PC-9 (cell line): ENCODE measurements at regions not wholly inside any gene's neighbourhood (a gene's known extent, or its start where the extent isn't known, plus 50 kb on each side); places are given as distances from the start of the nearest gene placed in this dataset.

Source experiments
- BruUV-seq: library from RNA; stranded (reverse); fragments of 400-500 nt; replicated peaks from 2 replicates; lab custom pipeline; 2021; lab: Mats Ljungman, UMichigan
- CTCF ChIA-PET: fragments of 300-600 bp; sonication (Branson Sonifier 250); formaldehyde crosslinking; loops from one replicate; lab custom pipeline; 2022; ENCODE audit warnings: antibody characterized with exemption; lab: Charles Lee
- POLR2A ChIA-PET: fragments of 300-600 bp; sonication (Branson Sonifier 250); formaldehyde crosslinking; loops from one replicate; lab custom pipeline; 2022; ENCODE audit warnings: antibody characterized with exemption; ENCODE audit not compliant: unreplicated experiment; lab: Charles Lee
- DNase-seq, 2 experiments: peaks; one replicate each; pipeline versions ENCODE4 v3.0.0 to v3.0.0-alpha.2; 2015 to 2022; ENCODE audit warnings: mixed read lengths in 1 of 2
- H2AFZ ChIP-seq: fragments of 200-600 bp; sonication (generic); 2 replicates; pipeline ENCODE4 v1.8.1; 2017; ENCODE audit warnings: antibody characterized with exemption
- H3F3A ChIP-seq: fragments of 200-600 bp; sonication (generic); 2 replicates; pipeline ENCODE4 v1.8.1; 2017; ENCODE audit warnings: antibody characterized with exemption, mild to moderate bottlenecking, low read depth; ENCODE audit not compliant: insufficient read depth
- H3K27ac ChIP-seq: fragments of 200-600 bp; sonication (generic); 2 replicates; pipeline ENCODE4 v1.6.1; 2016; ENCODE audit warnings: mixed run types
- H3K27me3 ChIP-seq: fragments of 200-600 bp; sonication (generic); 2 replicates; pipeline ENCODE4 v1.6.1; 2016; ENCODE audit warnings: low read depth, mixed run types; ENCODE audit not compliant: insufficient read depth
- H3K36me3 ChIP-seq: fragments of 200-600 bp; sonication (generic); 2 replicates; pipeline ENCODE4 v1.6.1; 2016; ENCODE audit warnings: low read depth, mixed run types
- H3K4me1 ChIP-seq: fragments of 200-600 bp; sonication (generic); replicated peaks from 2 replicates; pipeline ENCODE4 v1.6.1; 2016; ENCODE audit warnings: mixed run types; ENCODE audit not compliant: insufficient read depth
- H3K4me2 ChIP-seq: fragments of 200-600 bp; sonication (generic); 2 replicates; pipeline ENCODE4 v1.6.1; 2017; ENCODE audit warnings: mixed run types
- H3K4me3 ChIP-seq: fragments of 200-600 bp; sonication (generic); 2 replicates; pipeline ENCODE4 v1.6.1; 2016; ENCODE audit warnings: mixed run types
- H3K79me2 ChIP-seq: fragments of 200-600 bp; sonication (generic); 2 replicates; pipeline ENCODE4 v1.6.1; 2017; ENCODE audit warnings: low read depth, mixed run types
- H3K9me2 ChIP-seq: fragments of 200-600 bp; sonication (generic); 2 replicates; pipeline ENCODE4 v1.8.1; 2017; ENCODE audit warnings: mild to moderate bottlenecking; ENCODE audit not compliant: insufficient read depth
- H3K9me3 ChIP-seq: fragments of 200-600 bp; sonication (generic); 2 replicates; pipeline ENCODE4 v1.8.1; 2016; ENCODE audit warnings: low read depth; ENCODE audit not compliant: insufficient read depth
- H4K20me1 ChIP-seq: fragments of 200-600 bp; sonication (generic); 2 replicates; pipeline ENCODE4 v1.8.1; 2017; ENCODE audit not compliant: insufficient read depth
- EZH2 ChIP-seq: fragments of 200-600 bp; sonication (generic); IDR thresholded peaks from 2 replicates; pipeline ENCODE4 v1.8.0; 2017; ENCODE audit warnings: antibody characterized with exemption, low read depth
- intact Hi-C: fragments of 100-400 bp; cut with micrococcal nuclease; formaldehyde crosslinking; loops from one replicate; pipeline ENCODE4 v1.10.0; 2022; ENCODE audit not compliant: unreplicated experiment
- TF ChIP-seq, protein P1 (sequence below): fragments of 200-600 bp; sonication (generic); conservative IDR thresholded peaks from 2 replicates; pipeline ENCODE4 v1.6.1; 2017; ENCODE audit warnings: mixed run types, antibody characterized with exemption, mild to moderate bottlenecking, moderate library complexity

DNA sequence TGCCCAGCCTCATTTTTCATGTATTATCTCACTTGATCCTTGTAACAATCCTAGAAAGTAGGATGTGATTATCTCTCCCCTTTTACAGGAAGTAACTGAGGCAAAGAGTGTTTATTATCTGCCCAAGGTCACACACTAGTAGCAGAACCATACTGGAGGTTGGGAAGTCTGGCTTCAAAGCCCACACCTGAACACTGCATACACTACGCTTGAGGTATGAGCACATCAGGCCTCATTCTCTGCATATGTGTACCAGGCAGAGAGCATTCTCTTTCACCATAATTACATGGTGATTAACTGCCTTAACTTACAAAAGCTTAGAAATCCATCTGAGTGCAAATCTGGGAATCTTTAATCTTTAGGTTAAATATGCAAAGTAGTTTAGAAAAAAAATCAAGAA is 361.8 kb downstream of the MFSD1 start:
- no peak overlapping the region for H3K4me3 ChIP-seq
- H3K9me2 ChIP-seq = no peaks in the 10 kb centered on the region
- H3F3A ChIP-seq = peaks cover 15% of the 10 kb centered on the region; the same call in 1 of the 2 replicates
- ChIA-PET POLR2A (interaction anchor here (0.6 kb wide), 1 partner anchor 559 kb away, joined by 5 read pairs; no protein-coding TSS in a partner anchor), CTCF (no interaction called here)
- no peaks in the 10 kb centered on the region for H3K27me3 ChIP-seq
- peak overlapping the region; percentile 70 for H3K27ac ChIP-seq
- H3K9me3 ChIP-seq = peaks cover 6% of the 10 kb centered on the region
- no peaks in the 10 kb centered on the region for H4K20me1 ChIP-seq
- no peaks in the 10 kb centered on the region for H3K79me2 ChIP-seq
- H2AFZ ChIP-seq = no peak overlapping the region
- H3K4me2 ChIP-seq = peak overlapping the region; percentile 31; the same call in 1 of the 2 replicates
- no TSS peak for BruUV-seq
- intact Hi-C loops = loop anchor here (1.0 to 10.0 kb wide), 2 partner anchors 37 to 601 kb away; no protein-coding TSS in a partner anchor
- no peak for DNase-seq
- H3K4me1 ChIP-seq = peaks cover 15% of the 10 kb centered on the region
- TF ChIP-seq EZH2 = no peak
- TF ChIP-seq, protein P1, sequence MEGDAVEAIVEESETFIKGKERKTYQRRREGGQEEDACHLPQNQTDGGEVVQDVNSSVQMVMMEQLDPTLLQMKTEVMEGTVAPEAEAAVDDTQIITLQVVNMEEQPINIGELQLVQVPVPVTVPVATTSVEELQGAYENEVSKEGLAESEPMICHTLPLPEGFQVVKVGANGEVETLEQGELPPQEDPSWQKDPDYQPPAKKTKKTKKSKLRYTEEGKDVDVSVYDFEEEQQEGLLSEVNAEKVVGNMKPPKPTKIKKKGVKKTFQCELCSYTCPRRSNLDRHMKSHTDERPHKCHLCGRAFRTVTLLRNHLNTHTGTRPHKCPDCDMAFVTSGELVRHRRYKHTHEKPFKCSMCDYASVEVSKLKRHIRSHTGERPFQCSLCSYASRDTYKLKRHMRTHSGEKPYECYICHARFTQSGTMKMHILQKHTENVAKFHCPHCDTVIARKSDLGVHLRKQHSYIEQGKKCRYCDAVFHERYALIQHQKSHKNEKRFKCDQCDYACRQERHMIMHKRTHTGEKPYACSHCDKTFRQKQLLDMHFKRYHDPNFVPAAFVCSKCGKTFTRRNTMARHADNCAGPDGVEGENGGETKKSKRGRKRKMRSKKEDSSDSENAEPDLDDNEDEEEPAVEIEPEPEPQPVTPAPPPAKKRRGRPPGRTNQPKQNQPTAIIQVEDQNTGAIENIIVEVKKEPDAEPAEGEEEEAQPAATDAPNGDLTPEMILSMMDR = no peak
- H3K36me3 ChIP-seq = no peaks in the 10 kb centered on the region

DNA sequence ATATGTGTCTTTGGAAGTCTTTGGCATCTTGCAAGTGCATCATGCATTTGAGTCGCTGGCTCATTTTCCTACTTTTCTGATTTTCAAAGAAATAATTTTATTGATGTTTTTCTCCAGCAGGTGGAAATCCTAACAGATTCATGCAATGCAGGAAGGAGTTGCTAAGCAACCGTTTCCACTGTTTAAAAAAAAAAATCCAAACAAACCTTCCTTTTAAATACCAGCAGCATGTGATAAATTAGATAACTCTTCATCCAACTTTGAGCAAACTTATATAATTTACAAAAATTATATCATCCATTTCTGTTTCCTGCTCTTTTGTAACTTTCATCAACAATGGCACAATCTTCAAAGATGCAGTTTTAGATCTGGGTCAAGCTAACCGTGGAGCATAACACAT is 364.1 kb downstream of the MFSD1 start:
- no peak overlapping the region for H2AFZ ChIP-seq
- ChIA-PET CTCF (no interaction called here), POLR2A (no interaction called here)
- TF ChIP-seq EZH2 = no peak
- TF ChIP-seq, protein P1 = no peak
- intact Hi-C loops = loop anchor here (10.0 kb wide), 1 partner anchor 599 kb away; no protein-coding TSS in a partner anchor
- no peaks in the 10 kb centered on the region for H3K9me2 ChIP-seq
- peaks cover 33% of the 10 kb centered on the region for H3K4me1 ChIP-seq
- DNase-seq = no peak
- no peaks in the 10 kb centered on the region for H3K36me3 ChIP-seq
- H3K9me3 ChIP-seq = peaks cover 12% of the 10 kb centered on the region
- no peak overlapping the region for H3K4me2 ChIP-seq
- H4K20me1 ChIP-seq = no peaks in the 10 kb centered on the region
- H3K79me2 ChIP-seq = no peaks in the 10 kb centered on the region
- H3K27me3 ChIP-seq = no peaks in the 10 kb centered on the region
- H3K27ac ChIP-seq = no peak overlapping the region
- BruUV-seq = no TSS peak
- H3K4me3 ChIP-seq = no peak overlapping the region
- peaks cover 29% of the 10 kb centered on the region; the same call in 1 of the 2 replicates for H3F3A ChIP-seq

DNA sequence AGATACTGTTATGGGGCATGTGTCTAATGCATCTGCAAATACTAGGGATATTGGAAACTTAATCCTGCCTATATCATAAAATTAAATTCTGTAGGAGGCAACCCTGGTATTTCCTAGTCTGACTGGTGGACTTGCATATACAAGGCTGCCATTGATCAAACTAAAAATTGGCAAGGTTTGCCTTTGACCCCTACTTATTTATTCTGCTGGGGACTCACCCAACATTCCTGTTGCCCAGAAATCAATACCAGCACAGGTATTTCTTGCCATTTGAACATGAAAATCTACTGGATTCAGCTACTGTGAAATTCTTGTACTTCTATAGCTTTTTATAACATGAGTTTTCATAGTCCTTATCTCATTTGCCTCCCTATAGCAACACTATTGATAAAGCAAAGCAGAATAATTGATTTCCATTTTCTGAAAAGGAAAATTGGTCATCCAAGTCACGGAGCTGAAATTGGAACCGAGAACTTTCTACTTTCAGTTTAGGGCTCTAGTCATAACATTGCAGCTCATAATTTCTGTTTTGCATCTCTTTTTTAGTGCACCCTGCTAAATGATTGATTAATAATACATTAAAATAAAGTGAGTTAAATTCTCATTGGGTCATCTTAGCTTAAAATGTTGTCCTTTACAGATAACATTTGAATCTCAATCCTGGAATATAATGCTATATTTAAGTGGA is 365.2 kb downstream of the MFSD1 start:
- intact Hi-C loops = loop anchor here (10.0 kb wide), 1 partner anchor 598 kb away; no protein-coding TSS in a partner anchor
- peaks cover 12% of the 10 kb centered on the region for H3K9me3 ChIP-seq
- no peak for DNase-seq
- H4K20me1 ChIP-seq = no peaks in the 10 kb centered on the region
- H3K4me2 ChIP-seq = no peak overlapping the region
- H3K4me1 ChIP-seq = peaks cover 39% of the 10 kb centered on the region
- no peaks in the 10 kb centered on the region for H3K36me3 ChIP-seq
- no peaks in the 10 kb centered on the region for H3K79me2 ChIP-seq
- H3F3A ChIP-seq = peaks cover 29% of the 10 kb centered on the region; the same call in 1 of the 2 replicates
- no peak overlapping the region for H2AFZ ChIP-seq
- no peak overlapping the region for H3K4me3 ChIP-seq
- TF ChIP-seq, protein P1 = no peak
- no peak for TF ChIP-seq EZH2
- POLR2A ChIA-PET = no interaction called here
- BruUV-seq = no TSS peak
- no peaks in the 10 kb centered on the region for H3K27me3 ChIP-seq
- no peaks in the 10 kb centered on the region for H3K9me2 ChIP-seq
- H3K27ac ChIP-seq = no peak overlapping the region
- CTCF ChIA-PET = no interaction called here
